Stimulated activated CD4-positive, alpha-beta T cell treated with anti-CD3 and anti-CD28 coated beads, Interleukin-1b, Interleukin-23, amount 100 ng/mL, for 24 hours (primary cell): ENCODE measurements at regions not wholly inside any gene's neighbourhood (a gene's known extent, or its start where the extent isn't known, plus 50 kb on each side); places are given as distances from the start of the nearest gene placed in this dataset.

ENCODE experiments used
- DNase-seq, 4 experiments: peaks; one replicate each; pipeline ENCODE4 v3.0.0-alpha.2; 2020; ENCODE audit warnings: low read depth in 4 of 4, low spot score in 1 of 4

- DNase-seq, result no peak
These were observed 200.0 kb downstream of the GLI2 start for GRCh38 chr2:120935339-120936313.

GRCh38 chr2:120936476-120937334 is 201.0 kb downstream of the GLI2 start:
- DNase-seq, result no peak

GRCh38 chr2:120937686-120938044 is 202.0 kb downstream of the GLI2 start:
- DNase-seq, result no peak

- no peak for DNase-seq
These were observed 202.5 kb downstream of the GLI2 start for GRCh38 chr2:120938045-120938771.

- no peak for DNase-seq
These were observed 204.1 kb downstream of the GLI2 start for GRCh38 chr2:120939595-120940318.

- DNase-seq, result no peak
These were observed 204.6 kb downstream of the GLI2 start for GRCh38 chr2:120940319-120940696.

- DNase-seq, result no peak
These were observed 205.1 kb downstream of the GLI2 start for GRCh38 chr2:120940726-120941256.

- no peak for DNase-seq
These were observed 206.0 kb downstream of the GLI2 start for GRCh38 chr2:120941571-120942120.

- DNase-seq, result no peak
These were observed 207.0 kb downstream of the GLI2 start for GRCh38 chr2:120942658-120943057.

GRCh38 chr2:120943403-120944034 is 207.9 kb downstream of the GLI2 start:
- no peak for DNase-seq

GRCh38 chr2:120944575-120944974 is 208.9 kb downstream of the GLI2 start:
- DNase-seq, result no peak

- no peak for DNase-seq
These were observed 209.4 kb downstream of the GLI2 start for GRCh38 chr2:120945091-120945490.

GRCh38 chr2:120945832-120946499 is 210.3 kb downstream of the GLI2 start:
- no peak for DNase-seq

GRCh38 chr2:120947327-120947726 is 211.7 kb downstream of the GLI2 start:
- no peak for DNase-seq

- DNase-seq, result no peak
These were observed 212.5 kb downstream of the GLI2 start for GRCh38 chr2:120947982-120948661.

GRCh38 chr2:120948662-120949011 is 213.0 kb downstream of the GLI2 start:
- DNase-seq, result no peak

- DNase-seq, result no peak
These were observed 213.6 kb downstream of the GLI2 start for GRCh38 chr2:120949027-120949956.
